Mesothelial cell of epicardium (in vitro differentiated cells): ENCODE measurements at regions not wholly inside any gene's neighbourhood (a gene's known extent, or its start where the extent isn't known, plus 50 kb on each side); places are given as distances from the start of the nearest gene placed in this dataset.

ENCODE experiments used
- DNase-seq, 2 experiments: peaks; one replicate each; pipeline ENCODE4 v3.0.0; 2021; ENCODE audit warnings: low spot score in 2 of 2; ENCODE audit not compliant: unreplicated experiment in 2 of 2
- H3K27ac Mint-ChIP-seq: 2 replicates; pipeline ENCODE4 v1.8.0; 2021; ENCODE audit warnings: mixed read lengths
- H3K27me3 Mint-ChIP-seq: 2 replicates; pipeline ENCODE4 v1.8.0; 2021; ENCODE audit warnings: low read depth, mixed read lengths
- H3K36me3 Mint-ChIP-seq: 2 replicates; pipeline ENCODE4 v1.8.0; 2021; ENCODE audit warnings: mixed read lengths
- H3K4me1 Mint-ChIP-seq: 2 replicates; pipeline ENCODE4 v1.8.0; 2021; ENCODE audit warnings: mixed read lengths
- H3K4me3 Mint-ChIP-seq: 2 replicates; pipeline ENCODE4 v1.8.0; 2021; ENCODE audit warnings: mild to moderate bottlenecking, moderate library complexity, mixed read lengths
- H3K9me3 Mint-ChIP-seq: 2 replicates; pipeline ENCODE4 v1.8.0; 2021; ENCODE audit warnings: mixed read lengths
- CTCF ChIP-seq: fragments of 200-600 bp; sonication (generic); IDR thresholded peaks from one replicate; pipeline ENCODE4 v1.5.0; 2021; ENCODE audit warnings: antibody characterized with exemption; ENCODE audit not compliant: unreplicated experiment

GRCh38 chr5:58263296-58263695, 196.6 kb downstream of the PLK2 start:
- peaks cover under 1% of the 10 kb centered on the region for H3K9me3 Mint-ChIP-seq
- no peak for DNase-seq
- no peak overlapping the region for H3K27ac Mint-ChIP-seq
- peaks cover 51% of the 10 kb centered on the region for H3K4me1 Mint-ChIP-seq
- H3K36me3 Mint-ChIP-seq: no peaks in the 10 kb centered on the region
- H3K27me3 Mint-ChIP-seq: no peaks in the 10 kb centered on the region
- TF ChIP-seq CTCF: no peak
- no peak overlapping the region for H3K4me3 Mint-ChIP-seq

GRCh38 chr5:58262226-58262625, 197.7 kb downstream of the PLK2 start:
- DNase-seq: no peak
- no peak for TF ChIP-seq CTCF
- Mint-ChIP-seq H3K36me3 (no peaks in the 10 kb centered on the region), H3K9me3 (no peaks in the 10 kb centered on the region), H3K27me3 (no peaks in the 10 kb centered on the region), H3K4me3 (no peak overlapping the region), H3K27ac (peak overlapping the region; percentile 19), H3K4me1 (peaks cover 52% of the 10 kb centered on the region)

- H3K36me3 Mint-ChIP-seq: no peaks in the 10 kb centered on the region
- peak overlapping the region; percentile 79 for H3K27ac Mint-ChIP-seq
- H3K27me3 Mint-ChIP-seq: no peaks in the 10 kb centered on the region
- no peaks in the 10 kb centered on the region for H3K9me3 Mint-ChIP-seq
- TF ChIP-seq CTCF: no peak
- H3K4me1 Mint-ChIP-seq: peaks cover 49% of the 10 kb centered on the region
- no peak for DNase-seq
- no peak overlapping the region for H3K4me3 Mint-ChIP-seq
Observed at GRCh38 chr5:58261605-58262004, 198.3 kb downstream of the PLK2 start.

- H3K4me1 Mint-ChIP-seq: peaks cover 38% of the 10 kb centered on the region
- H3K27ac Mint-ChIP-seq: peak overlapping the region; percentile 96
Observed at GRCh38 chr5:58260243-58260642, 199.6 kb downstream of the PLK2 start.

GRCh38 chr5:58259685-58260152, 200.2 kb downstream of the PLK2 start:
- TF ChIP-seq CTCF: no peak
- Mint-ChIP-seq H3K4me3 (no peak overlapping the region), H3K9me3 (peaks cover 5% of the 10 kb centered on the region), H3K27ac (peak overlapping the region; percentile 96), H3K36me3 (peaks cover 5% of the 10 kb centered on the region), H3K27me3 (no peaks in the 10 kb centered on the region), H3K4me1 (peaks cover 35% of the 10 kb centered on the region)
- DNase-seq: peak in 1 of 2 experiments; percentile 51

More at GRCh38 chr5:58260243-58260642, 199.6 kb downstream of the PLK2 start:
- Mint-ChIP-seq H3K36me3 (peaks cover under 1% of the 10 kb centered on the region), H3K4me3 (no peak overlapping the region), H3K27me3 (no peaks in the 10 kb centered on the region), H3K9me3 (peaks cover under 1% of the 10 kb centered on the region)
- no peak for DNase-seq
- TF ChIP-seq CTCF: no peak

GRCh38 chr5:58258984-58259684, 200.8 kb downstream of the PLK2 start:
- DNase-seq: no peak
- Mint-ChIP-seq H3K4me1 (peaks cover 38% of the 10 kb centered on the region), H3K27me3 (no peaks in the 10 kb centered on the region), H3K4me3 (no peak overlapping the region), H3K9me3 (peaks cover 5% of the 10 kb centered on the region), H3K36me3 (peaks cover 5% of the 10 kb centered on the region), H3K27ac (peak overlapping the region; percentile 96)
- no peak for TF ChIP-seq CTCF
